Activated CD4-positive, alpha-beta T cell treated with anti-CD3 and anti-CD28 coated beads, Interleukin-2, Interleukin-4, amounts not matched to agents 100 ng/mL and 50 ng/mL, durations not matched to agents 16 hours and 8 hours (primary cell): ENCODE measurements at regions not wholly inside any gene's neighbourhood (a gene's known extent, or its start where the extent isn't known, plus 50 kb on each side); places are given as distances from the start of the nearest gene placed in this dataset.
"Not testable (repeated sequence)": the region's sequence is repeated elsewhere in the genome, so short reads cannot be mapped to it uniquely, and the experiment has no call there.

Experiments
- DNase-seq: peaks from one replicate; pipeline ENCODE4 v3.0.0-alpha.2; 2020; ENCODE audit warnings: low spot score

- DNase-seq = not testable (repeated sequence)
These were observed 137.7 kb downstream of the CRLF3 start for GRCh38 chr17:30686538-30687479.

GRCh38 chr17:30682280-30682679 is 142.2 kb downstream of the CRLF3 start:
- not testable (repeated sequence) for DNase-seq

- not testable (repeated sequence) for DNase-seq
These were observed 143.8 kb downstream of the CRLF3 start for GRCh38 chr17:30680681-30681080.

- DNase-seq = no peak
These were observed 146.8 kb downstream of the CRLF3 start for GRCh38 chr17:30677550-30678249.

GRCh38 chr17:30675777-30676492 is 148.6 kb downstream of the CRLF3 start:
- not testable (repeated sequence) for DNase-seq

GRCh38 chr17:30669217-30669649 is 155.3 kb downstream of the CRLF3 start:
- DNase-seq = not testable (repeated sequence)

- DNase-seq = not testable (repeated sequence)
These were observed 155.9 kb downstream of the CRLF3 start for GRCh38 chr17:30668360-30669181.

- not testable (repeated sequence) for DNase-seq
These were observed 156.7 kb downstream of the CRLF3 start for GRCh38 chr17:30667657-30668359.

- not testable (repeated sequence) for DNase-seq
These were observed 157.4 kb downstream of the CRLF3 start for GRCh38 chr17:30666838-30667656.

- not testable (repeated sequence) for DNase-seq
These were observed 160.6 kb downstream of the CRLF3 start for GRCh38 chr17:30663727-30664455.

- not testable (repeated sequence) for DNase-seq
These were observed 167.3 kb downstream of the CRLF3 start for GRCh38 chr17:30657148-30657547.

GRCh38 chr17:30653038-30653437 is 171.5 kb downstream of the CRLF3 start:
- not testable (repeated sequence) for DNase-seq

GRCh38 chr17:30650149-30650548 is 172.9 kb downstream of the GOSR1 start:
- not testable (repeated sequence) for DNase-seq

GRCh38 chr17:30648015-30648620 is 170.9 kb downstream of the GOSR1 start:
- DNase-seq = not testable (repeated sequence)

GRCh38 chr17:30645875-30646274 is 168.7 kb downstream of the GOSR1 start:
- DNase-seq = not testable (repeated sequence)

- DNase-seq = not testable (repeated sequence)
These were observed 167.5 kb downstream of the GOSR1 start for GRCh38 chr17:30644713-30645112.

- not testable (repeated sequence) for DNase-seq
These were observed 167.1 kb downstream of the GOSR1 start for GRCh38 chr17:30644287-30644686.

- DNase-seq = not testable (repeated sequence)
These were observed 164.2 kb downstream of the GOSR1 start for GRCh38 chr17:30641428-30641827.
